ENCODE measurements at regions not wholly inside any gene's neighbourhood (a gene's known extent, or its start where the extent isn't known, plus 50 kb on each side); places are given as distances from the start of the nearest gene placed in this dataset.
"Not testable (repeated sequence)": the region's sequence is repeated elsewhere in the genome, so short reads cannot be mapped to it uniquely, and the experiment has no call there.

DNA sequence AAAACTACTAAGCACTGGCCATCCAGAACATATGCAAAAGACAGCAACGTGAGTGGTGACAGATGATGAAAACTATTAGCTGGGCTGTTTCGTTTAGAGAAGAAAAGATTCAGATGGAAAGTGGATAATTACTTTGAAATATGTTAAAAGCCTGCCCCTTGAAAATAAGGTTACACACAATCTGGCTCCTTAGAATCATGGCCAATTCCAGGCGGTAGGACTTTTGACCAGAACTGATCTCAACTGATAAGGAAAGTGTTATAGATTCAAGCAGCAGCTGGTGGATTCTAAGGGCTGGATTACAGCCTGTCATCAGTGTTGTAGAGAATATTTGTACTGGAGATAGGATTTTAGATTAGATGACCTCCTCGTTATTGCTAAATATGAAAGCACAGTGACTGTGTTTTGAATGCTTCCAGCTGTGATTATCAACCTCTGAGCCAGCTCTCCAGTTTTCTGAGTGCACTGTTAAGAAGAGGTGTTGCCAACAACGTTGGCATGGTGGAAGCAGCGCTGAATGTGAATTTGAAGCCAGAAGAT lies 75.1 kb downstream of the KBTBD2 start:
- not testable (repeated sequence) for H3K4me1 ChIP-seq

DNA sequence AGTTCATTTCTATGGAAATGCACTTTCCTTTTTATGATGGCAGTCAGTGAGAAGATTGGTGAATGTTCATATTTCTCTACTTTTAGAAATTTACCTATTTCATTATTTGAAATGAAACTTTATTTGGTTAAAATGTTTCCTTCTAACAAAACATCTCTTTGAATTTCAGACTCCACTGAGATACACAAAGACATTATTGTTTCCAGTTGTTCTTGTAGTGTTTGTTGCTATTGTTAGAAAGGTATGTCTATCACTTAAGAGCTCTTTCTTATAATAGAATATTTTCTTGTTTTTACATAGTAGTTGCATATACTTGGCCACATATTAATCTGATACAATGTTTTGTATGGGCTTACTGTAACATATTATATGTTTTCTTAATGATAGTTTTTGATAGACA lies 76.8 kb downstream of the KBTBD2 start:
- not testable (repeated sequence) for DNase-seq, H3K4me1 ChIP-seq, H3K36me3 ChIP-seq, H3K9me3 ChIP-seq, H3K4me3 ChIP-seq, H3K27me3 ChIP-seq, H3K27ac ChIP-seq

More for the DNA sequence above, 75.1 kb downstream of the KBTBD2 start:
- not testable (repeated sequence) for H3K9me3 ChIP-seq, DNase-seq, H3K27ac ChIP-seq, H3K4me3 ChIP-seq, H3K27me3 ChIP-seq, H3K36me3 ChIP-seq

DNA sequence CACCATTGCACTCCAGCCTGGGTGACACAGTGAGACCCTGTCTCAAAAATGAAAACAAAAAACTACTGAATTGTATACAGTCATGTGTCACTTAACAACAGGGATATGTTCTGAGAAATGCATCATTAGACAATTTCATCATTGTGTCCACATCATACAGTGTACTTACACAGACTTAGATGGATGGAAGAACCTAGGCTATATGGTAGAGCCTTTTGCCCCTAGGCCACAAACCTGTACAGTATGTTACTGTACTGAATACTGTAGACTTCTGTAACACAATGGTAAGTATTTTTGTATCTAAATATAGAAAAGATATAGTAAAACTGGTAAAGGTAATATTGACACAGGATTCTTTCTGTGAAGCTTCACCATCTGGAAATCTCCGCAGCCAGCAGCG lies 81.7 kb downstream of the KBTBD2 start:
- no peak for TF ChIP-seq POLR2A (IDR thresholded peaks at IDR 0.05)
- TF ChIP-seq, protein P1, sequence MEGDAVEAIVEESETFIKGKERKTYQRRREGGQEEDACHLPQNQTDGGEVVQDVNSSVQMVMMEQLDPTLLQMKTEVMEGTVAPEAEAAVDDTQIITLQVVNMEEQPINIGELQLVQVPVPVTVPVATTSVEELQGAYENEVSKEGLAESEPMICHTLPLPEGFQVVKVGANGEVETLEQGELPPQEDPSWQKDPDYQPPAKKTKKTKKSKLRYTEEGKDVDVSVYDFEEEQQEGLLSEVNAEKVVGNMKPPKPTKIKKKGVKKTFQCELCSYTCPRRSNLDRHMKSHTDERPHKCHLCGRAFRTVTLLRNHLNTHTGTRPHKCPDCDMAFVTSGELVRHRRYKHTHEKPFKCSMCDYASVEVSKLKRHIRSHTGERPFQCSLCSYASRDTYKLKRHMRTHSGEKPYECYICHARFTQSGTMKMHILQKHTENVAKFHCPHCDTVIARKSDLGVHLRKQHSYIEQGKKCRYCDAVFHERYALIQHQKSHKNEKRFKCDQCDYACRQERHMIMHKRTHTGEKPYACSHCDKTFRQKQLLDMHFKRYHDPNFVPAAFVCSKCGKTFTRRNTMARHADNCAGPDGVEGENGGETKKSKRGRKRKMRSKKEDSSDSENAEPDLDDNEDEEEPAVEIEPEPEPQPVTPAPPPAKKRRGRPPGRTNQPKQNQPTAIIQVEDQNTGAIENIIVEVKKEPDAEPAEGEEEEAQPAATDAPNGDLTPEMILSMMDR (IDR thresholded peaks at IDR 0.05): no peak
- Histone ChIP-seq H3K4me1 (no peaks in the 10 kb centered on the region), H3K27me3 (no peaks in the 10 kb centered on the region), H3K36me3 (no peaks in the 10 kb centered on the region), H3K27ac (no peak overlapping the region), H3K9me3 (no peaks in the 10 kb centered on the region), H3K4me3 (no peak overlapping the region)
- no peak for DNase-seq

DNA sequence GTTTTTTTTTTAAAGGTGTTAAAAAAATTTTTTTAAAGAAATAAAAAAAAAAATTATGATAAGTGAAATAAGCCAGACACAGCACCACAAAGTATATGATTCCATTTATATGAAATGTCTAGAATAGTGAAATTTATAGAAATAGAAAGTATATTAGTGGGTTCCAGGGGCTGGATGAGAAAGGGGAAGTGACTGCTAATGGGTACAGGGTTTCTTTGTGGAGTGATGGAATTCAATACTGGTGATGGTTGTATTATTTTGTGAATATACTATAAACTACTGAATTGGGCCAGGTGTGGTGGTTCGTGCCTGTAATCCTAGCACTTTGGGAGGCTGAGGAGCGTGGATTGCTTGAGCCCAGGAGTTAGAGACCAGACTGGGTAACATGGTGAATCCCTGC lies 82.2 kb downstream of the KBTBD2 start:
- H3K27me3 ChIP-seq: no peaks in the 10 kb centered on the region
- no peaks in the 10 kb centered on the region for H3K4me1 ChIP-seq
- DNase-seq: no peak
- no peak overlapping the region for H3K27ac ChIP-seq
- H3K36me3 ChIP-seq: no peaks in the 10 kb centered on the region
- no peaks in the 10 kb centered on the region for H3K9me3 ChIP-seq
- no peak overlapping the region for H3K4me3 ChIP-seq
- TF ChIP-seq POLR2A (IDR thresholded peaks at IDR 0.05): no peak
- TF ChIP-seq, protein P1 (IDR thresholded peaks at IDR 0.05): no peak

DNA sequence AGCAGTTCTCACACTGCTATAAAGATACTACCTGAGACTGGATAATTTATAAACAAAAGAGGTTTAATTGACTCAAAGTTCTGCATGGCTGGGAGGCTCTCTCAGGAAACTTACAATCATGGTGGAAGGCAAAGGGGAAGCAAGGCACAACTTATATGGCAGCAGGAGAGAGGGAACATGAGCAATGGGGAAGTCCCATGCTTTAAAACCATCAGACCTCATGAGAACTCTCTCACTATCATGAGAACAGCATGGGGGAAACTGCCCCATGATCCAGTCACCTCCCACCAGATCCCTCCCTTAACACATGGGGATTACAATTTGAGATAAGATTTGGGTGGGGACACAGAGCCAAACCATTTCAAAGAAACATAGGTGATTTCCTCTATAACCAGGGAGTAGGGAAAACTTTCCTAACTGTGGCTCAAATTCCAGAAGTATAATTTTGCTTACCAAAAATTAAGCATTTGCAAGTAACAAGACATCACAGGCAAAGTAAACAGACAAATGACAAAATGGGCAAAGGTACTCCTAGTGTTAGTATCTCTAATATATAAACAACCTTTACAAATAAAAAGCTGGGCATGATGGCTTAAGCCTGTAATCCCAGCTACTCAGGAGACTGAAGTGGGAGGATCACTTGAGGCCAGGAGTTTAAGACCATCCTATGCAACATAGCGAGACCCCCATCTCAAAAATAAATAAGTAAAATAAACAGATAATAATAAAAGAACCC lies 88.0 kb downstream of the KBTBD2 start:
- no peak for TF ChIP-seq POLR2A (IDR thresholded peaks at IDR 0.05)
- TF ChIP-seq, protein P1 (IDR thresholded peaks at IDR 0.05): no peak
- peaks cover 0 to 6% (median 2%) of the 10 kb centered on the region in 4 donors for H3K9me3 ChIP-seq

DNA sequence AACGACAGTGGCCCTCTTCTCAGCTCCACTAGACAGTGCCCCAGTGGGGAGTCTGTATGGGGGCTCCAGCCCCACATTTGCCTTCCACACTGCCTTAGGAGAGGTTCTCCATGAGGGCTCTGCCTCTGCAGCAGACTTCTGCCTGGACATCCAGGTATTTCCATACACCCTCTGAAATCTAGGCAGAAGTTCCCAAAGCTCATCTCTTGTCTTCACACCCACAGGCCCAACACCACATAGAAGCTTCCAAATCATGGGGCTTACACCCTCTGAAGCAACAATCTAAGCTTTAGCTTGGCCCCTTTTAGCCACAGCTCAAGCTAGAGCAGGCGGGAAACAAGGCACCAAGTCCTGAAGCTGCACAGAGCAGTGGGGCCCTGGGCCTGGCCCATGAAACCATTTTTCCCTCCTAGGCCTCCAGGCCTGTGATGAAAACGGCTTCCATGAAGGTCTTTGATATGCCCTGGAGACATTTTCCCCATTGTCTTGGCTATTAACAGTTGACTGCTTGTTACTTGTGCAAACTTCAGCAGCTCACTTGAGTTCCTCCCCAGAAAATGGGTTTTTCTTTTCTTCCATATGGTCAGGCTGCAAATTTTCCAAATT lies 89.2 kb downstream of the KBTBD2 start:
- no peaks in the 10 kb centered on the region for H3K36me3 ChIP-seq

More for the DNA sequence above, 88.0 kb downstream of the KBTBD2 start:
- no peak for DNase-seq
- Histone ChIP-seq H3K36me3 (no peaks in the 10 kb centered on the region), H3K4me3 (no peak overlapping the region), H3K4me1 (no peaks in the 10 kb centered on the region), H3K27ac (no peak overlapping the region), H3K27me3 (no peaks in the 10 kb centered on the region)

DNA sequence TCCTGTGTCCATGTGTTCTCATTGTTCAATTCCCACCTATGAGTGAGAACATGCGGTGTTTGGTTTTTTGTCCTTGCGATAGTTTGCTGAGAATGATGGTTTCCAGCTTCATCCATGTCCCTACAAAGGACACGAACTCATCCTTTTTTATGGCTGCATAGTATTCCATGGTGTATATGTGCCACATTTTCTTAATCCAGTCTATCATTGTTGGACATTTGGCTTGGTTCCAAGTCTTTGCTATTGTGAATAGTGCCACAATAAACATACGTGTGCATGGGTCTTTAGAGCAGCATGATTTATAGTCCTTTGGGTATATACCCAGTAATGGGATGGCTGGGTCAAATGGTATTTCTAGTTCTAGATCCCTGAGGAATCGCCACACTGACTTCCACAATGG lies 98.5 kb downstream of the KBTBD2 start:
- H3K27ac ChIP-seq, DNase-seq: not testable (repeated sequence)

More for the DNA sequence above, 89.2 kb downstream of the KBTBD2 start:
- DNase-seq: no peak
- Histone ChIP-seq H3K4me3 (no peak overlapping the region), H3K9me3 (peaks cover 0 to 6% (median 2%) of the 10 kb centered on the region in 4 donors), H3K27ac (no peak overlapping the region), H3K4me1 (no peaks in the 10 kb centered on the region), H3K27me3 (no peaks in the 10 kb centered on the region)
- TF ChIP-seq, protein P1 (IDR thresholded peaks at IDR 0.05): no peak
- no peak for TF ChIP-seq POLR2A (IDR thresholded peaks at IDR 0.05)

DNA sequence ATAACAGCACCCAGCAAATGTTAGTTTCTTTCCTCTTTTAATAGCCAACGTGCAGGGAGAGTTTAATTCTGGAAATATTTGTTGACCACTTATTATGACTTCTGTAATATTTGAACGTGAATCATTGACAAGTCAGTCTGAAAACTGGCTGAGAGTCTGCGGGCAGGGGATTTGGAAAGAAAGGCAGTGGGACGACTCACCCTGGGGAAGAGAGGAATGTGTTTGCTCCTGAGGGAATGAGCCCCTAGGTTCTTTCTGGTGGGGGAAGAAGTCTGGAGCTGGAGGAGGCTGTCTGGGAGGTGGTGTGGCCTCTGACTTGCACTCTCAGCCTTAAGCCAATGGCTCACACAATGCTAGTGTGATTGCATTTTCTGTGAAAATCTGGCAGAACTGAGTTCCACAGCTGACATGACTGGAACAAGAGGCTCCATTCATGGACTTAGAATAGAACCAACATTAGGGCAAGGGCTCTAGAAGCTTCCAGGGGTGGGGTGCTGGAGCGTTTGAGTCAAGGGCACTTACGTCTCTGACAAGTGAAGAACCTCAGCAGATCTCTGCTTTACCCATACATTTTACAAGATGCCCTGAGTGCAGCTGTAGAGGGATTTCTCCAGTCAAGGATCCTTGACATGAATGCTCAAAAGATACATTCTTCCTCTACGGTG lies 100.7 kb downstream of the KBTBD2 start:
- DNase-seq, H3K4me1 ChIP-seq, H3K9me3 ChIP-seq, H3K27ac ChIP-seq, H3K36me3 ChIP-seq, H3K27me3 ChIP-seq, H3K4me3 ChIP-seq: not testable (repeated sequence)

More for the DNA sequence above, 98.5 kb downstream of the KBTBD2 start:
- not testable (repeated sequence) for H3K36me3 ChIP-seq, H3K4me3 ChIP-seq, H3K27me3 ChIP-seq, H3K4me1 ChIP-seq, H3K9me3 ChIP-seq

DNA sequence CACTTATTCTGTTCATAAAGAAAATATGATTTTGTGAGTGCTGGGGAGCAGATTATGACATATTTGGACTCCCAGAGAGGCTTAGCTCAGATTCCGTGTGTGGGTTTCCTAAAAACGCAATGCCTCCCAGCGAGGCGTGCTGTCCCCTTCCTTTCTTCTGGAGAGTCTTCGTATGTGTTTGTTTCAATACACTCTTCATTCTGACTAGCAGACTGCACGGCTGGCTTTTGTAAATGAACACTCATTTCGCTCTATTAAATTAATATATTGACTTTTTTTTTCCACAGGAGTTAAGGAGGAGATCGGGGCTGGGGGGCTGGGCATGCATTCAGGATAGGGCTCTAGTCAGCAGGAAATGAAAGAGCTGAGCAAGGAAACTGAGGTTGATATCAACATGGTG lies 102.3 kb downstream of the KBTBD2 start:
- not testable (repeated sequence) for H3K9me3 ChIP-seq, H3K27me3 ChIP-seq, H3K36me3 ChIP-seq, H3K4me1 ChIP-seq, H3K4me3 ChIP-seq, DNase-seq, H3K27ac ChIP-seq

DNA sequence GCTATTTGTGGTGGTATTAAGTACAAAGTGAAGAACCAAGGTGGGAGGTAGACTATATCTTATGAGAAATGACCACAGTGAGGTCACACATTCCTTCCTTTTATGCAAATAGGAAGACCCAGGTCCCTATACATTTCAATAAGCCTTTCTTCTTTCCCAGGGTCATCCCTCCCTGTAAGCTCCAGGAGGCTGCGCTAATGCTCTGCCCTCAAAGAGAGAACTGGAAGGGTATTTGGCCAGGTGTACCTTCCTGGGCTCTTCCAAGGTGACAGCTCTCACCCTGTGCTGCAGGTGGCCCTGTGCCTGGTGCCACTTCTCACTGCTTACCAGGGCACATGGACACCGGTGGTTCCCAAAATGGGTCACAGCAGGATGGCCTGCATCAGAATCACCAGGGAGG lies 103.4 kb downstream of the KBTBD2 start:
- not testable (repeated sequence) for H3K4me3 ChIP-seq, H3K9me3 ChIP-seq, H3K27me3 ChIP-seq, H3K27ac ChIP-seq, H3K36me3 ChIP-seq, DNase-seq, H3K4me1 ChIP-seq
